Activated CD8-positive, alpha-beta memory T cell treated with anti-CD3 and anti-CD28 coated beads for 1 hour (primary cell): ENCODE measurements at regions not wholly inside any gene's neighbourhood (a gene's known extent, or its start where the extent isn't known, plus 50 kb on each side); places are given as distances from the start of the nearest gene placed in this dataset.
"Not testable (repeated sequence)": the region's sequence is repeated elsewhere in the genome, so short reads cannot be mapped to it uniquely, and the experiment has no call there.

Experiments used
- DNase-seq, 2 donors: peaks; one replicate each; pipeline ENCODE4 v3.0.0-alpha.2; 2020; ENCODE audit warnings: low read depth in 1 of 2; ENCODE audit errors: extremely low read depth in 1 of 2

- DNase-seq = no peak
These were observed 279.4 kb upstream of the GRIA1 start for GRCh38 chr5:153211076-153211475.

DNA sequence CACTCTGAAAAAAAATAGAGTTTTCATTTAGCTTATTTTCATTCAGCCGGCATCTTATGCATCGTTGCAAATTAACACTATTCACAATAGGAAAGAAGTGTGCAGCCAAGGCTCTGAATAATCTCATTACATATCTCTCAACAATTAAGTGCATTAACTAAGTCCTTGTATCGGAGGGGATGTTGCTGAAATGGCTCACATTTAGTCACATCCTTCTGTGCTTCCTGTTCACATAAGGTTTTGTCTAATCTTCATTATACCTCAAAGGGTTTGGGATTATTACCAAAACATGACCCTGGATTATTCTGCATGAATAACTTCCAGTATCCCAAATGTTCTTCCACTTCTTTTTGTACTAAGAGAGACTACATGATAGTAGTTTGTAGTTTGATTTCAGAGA is 278.0 kb upstream of the GRIA1 start:
- no peak for DNase-seq

DNA sequence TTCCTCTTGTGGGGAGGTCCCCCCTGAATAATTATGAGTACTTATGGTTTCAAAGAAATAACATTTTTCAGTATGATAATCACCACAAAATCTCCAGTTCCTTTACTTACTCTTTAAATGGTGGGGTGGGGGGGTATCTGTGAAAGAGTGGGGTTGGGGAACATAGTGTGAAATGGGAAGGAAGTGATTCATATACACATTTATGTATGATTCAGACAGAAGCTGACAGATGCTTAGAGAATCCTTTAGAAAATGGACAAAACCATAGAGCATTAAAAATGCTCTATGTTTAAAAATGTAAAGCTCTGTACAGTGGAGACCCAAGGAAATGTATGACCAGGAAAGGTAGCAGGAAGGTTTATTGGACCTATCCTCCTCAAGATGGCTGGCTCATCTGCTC is 267.5 kb upstream of the GRIA1 start:
- no peak for DNase-seq

- no peak for DNase-seq
These were observed 267.1 kb upstream of the GRIA1 start for GRCh38 chr5:153223376-153223775.

DNA sequence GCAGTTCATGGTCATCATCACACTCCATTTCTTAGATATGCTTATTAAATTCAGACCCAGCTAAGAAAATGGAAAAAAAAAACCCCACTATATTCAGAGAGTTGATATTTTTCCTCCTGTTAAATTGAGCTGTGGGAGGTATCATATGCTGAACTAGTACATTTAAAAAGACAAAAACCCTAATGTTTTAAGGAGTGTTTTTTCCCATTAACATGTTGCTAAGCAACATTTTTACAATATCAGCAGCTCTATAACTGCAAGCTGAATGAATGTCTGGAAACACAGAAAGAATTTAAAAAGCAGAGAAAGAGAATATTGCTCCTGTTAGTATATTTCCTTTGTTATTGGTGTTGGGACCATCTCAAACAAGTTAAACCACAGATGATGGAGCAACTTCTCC is 265.8 kb upstream of the GRIA1 start:
- no peak for DNase-seq

DNA sequence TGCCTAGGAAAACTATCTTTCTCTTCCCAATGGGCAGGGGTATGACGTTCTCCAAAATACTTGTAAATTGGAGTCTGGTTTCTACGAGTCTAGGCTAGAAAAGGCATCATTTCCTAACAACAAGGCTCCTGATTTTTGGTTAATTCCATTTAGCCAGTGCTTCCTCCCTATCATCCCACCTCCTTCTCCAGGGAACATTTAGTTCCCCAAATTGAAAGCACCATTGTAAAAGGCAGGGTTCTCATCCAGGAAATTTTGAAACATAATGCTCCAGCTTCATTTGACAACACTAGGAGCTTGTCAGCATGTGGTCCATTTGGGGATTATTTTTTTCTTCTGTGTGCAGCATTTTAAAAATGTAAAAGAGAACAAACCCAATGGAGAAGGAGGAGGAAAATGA is 256.5 kb upstream of the GRIA1 start:
- no peak for DNase-seq

DNA sequence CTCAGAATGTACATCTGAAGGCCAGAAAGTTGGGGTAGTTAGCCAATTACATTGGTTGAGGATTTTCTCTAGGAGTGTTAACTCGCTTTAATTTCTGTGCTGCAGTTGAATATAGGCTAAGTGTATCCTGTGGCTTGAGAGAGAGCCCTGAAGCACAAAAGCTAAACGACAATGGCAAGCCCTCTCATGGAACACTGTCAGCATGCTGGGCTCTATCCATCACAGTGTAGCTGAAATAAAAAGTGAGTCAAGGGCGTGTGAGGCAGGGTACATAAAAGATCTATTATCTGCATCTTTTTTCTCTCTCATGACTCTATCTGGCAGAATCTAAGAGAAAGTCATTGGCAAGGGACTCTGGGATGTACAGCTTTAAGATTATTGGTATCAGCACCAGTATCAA is 254.2 kb upstream of the GRIA1 start:
- DNase-seq = no peak

GRCh38 chr5:153237671-153238332 is 252.7 kb upstream of the GRIA1 start:
- no peak for DNase-seq

GRCh38 chr5:153257381-153257780 is 233.1 kb upstream of the GRIA1 start:
- no peak for DNase-seq

GRCh38 chr5:153258469-153258868 is 232.0 kb upstream of the GRIA1 start:
- DNase-seq = no peak

DNA sequence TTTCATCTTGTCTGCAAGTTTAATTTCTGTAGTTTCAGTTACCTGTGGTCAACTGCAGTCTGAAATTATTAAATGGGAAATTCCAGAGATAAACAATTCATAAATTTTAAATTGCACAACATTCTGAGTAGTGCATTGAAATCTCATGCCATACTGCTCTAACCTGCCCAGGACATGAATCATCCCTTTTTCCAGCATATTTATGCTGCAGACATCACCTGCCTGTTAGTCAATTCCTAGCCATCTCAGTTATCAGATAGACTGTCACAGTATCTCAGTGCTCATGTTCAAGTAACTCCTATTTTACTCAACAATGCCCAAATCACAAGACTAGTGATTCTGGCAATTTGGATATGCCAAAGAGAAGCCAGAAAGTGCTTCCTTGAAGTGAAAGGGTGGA is 223.0 kb upstream of the GRIA1 start:
- no peak for DNase-seq

- no peak for DNase-seq
These were observed 214.8 kb upstream of the GRIA1 start for GRCh38 chr5:153275695-153276094.

- no peak for DNase-seq
These were observed 214.3 kb upstream of the GRIA1 start for GRCh38 chr5:153276151-153276550.

DNA sequence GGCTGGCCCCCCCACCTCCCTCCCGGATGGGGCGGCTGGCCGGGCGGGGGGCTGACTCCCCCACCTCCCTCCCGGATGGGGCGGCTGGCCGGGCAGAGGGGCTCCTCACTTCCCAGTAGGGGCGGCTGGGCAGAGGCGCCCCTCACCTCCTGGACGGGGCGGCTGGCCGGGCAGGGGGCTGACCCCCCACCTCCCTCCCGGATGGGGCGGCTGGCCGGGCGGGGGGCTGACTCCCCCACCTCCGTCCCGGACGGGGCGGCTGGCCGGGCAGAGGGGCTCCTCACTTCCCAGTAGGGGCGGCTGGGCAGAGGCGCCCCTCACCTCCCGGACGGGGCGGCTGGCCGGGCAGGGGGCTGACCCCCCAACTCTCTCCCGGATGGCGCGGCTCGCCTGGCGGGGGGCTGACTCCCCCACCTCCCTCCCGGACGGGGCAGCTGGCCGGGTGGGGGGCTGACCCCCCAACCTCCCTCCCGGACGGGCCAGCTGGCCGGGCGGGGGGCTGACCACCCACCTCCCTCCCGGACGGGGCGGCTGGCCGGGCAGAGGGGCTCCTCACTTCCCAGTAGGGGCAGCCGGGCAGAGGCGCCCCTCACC is 194.1 kb upstream of the GRIA1 start:
- not testable (repeated sequence) for DNase-seq

GRCh38 chr5:153299891-153300290 is 190.6 kb upstream of the GRIA1 start:
- no peak for DNase-seq

- no peak for DNase-seq
These were observed 182.2 kb upstream of the GRIA1 start for GRCh38 chr5:153308282-153308681.

- no peak for DNase-seq
These were observed 171.9 kb upstream of the GRIA1 start for GRCh38 chr5:153318556-153318955.

DNA sequence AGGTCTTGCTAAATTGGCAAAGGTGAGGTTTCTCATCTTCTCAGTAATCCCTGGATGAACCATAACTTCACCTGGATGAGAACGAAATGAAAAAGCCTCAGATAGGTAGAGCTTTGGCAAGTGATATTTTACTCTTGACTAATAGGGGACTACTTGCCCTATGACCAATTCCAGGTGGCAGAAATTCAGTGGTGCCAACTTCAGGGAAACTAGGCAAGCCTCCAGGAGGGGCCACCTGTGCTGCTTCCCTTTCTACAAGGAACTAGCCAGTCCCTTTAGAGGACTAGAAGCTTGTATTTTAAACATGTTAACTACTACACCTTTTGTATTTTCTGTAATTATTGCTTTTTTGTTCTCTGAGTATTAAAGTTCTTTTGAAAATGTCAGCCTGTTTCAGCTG is 169.0 kb upstream of the GRIA1 start:
- no peak for DNase-seq

- no peak for DNase-seq
These were observed 150.3 kb upstream of the GRIA1 start for GRCh38 chr5:153340139-153340538.

DNA sequence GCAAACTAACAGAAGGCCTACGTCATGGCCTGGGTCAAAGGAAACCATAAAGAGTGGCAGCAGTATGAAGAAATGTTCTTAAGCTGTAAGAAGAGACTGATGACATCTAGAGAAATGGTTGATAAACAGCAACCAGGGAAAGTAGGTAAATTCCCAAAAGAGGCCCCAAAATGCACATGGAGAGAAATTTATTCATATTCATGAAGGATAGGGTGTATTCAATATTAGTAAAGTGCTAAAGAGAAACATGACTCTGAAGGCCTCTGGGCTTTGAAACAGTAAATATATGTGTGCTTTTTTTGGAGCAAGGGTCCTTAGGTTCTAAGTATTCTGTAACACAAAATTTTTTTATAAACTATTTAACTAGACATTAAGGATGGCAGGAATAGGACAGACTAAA is 149.7 kb upstream of the GRIA1 start:
- no peak for DNase-seq

GRCh38 chr5:153342487-153342886 is 148.0 kb upstream of the GRIA1 start:
- DNase-seq = no peak

DNA sequence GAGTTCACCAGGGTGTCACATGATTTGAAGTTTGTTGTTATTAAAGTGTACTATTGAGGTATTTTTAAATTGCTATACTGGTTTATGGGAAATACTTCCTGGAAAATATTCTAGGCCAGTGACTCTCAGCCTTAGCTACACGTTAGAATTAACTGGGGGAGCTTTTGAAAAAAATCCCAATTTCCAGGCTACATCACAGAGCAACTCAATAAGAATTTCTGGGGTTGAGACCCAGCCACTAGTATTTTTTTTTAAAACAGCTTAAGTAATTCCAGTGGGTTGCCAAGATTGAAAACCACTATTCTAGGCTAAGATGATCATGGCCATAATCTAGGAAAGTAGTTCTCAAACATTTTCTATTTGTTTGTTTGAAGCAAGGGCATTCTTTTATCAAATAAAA is 142.9 kb upstream of the GRIA1 start:
- no peak for DNase-seq
